Smooth muscle cell (in vitro differentiated cells): ENCODE measurements at regions not wholly inside any gene's neighbourhood (a gene's known extent, or its start where the extent isn't known, plus 50 kb on each side); places are given as distances from the start of the nearest gene placed in this dataset.

Experiments used
- DNase-seq: peaks from one replicate; lab custom pipeline; 2025; ENCODE audit not compliant: unreplicated experiment; lab: John Stamatoyannopoulos, UW
- H2AFZ ChIP-seq: fragments of 200-600 bp; sonication (generic); 2 replicates; pipeline ENCODE4 v1.6.0; 2016; ENCODE audit warnings: antibody characterized with exemption, low read depth, mild to moderate bottlenecking
- H3F3A ChIP-seq: fragments of 200-600 bp; sonication (generic); 2 replicates; pipeline ENCODE4 v1.6.0; 2017; ENCODE audit warnings: antibody characterized with exemption, low read depth
- H3K27ac ChIP-seq: fragments of 200-600 bp; sonication (generic); 2 replicates; pipeline ENCODE4 v1.5.1; 2016; ENCODE audit warnings: low read depth, mild to moderate bottlenecking
- H3K27me3 ChIP-seq: fragments of 200-600 bp; sonication (generic); 2 replicates; pipeline ENCODE4 v1.6.1; 2016; ENCODE audit warnings: low read depth, mild to moderate bottlenecking
- H3K36me3 ChIP-seq: fragments of 200-600 bp; sonication (generic); 2 replicates; pipeline ENCODE4 v1.5.1; 2016; ENCODE audit warnings: low read depth
- H3K4me1 ChIP-seq: fragments of 200-600 bp; sonication (generic); 2 replicates; pipeline ENCODE4 v1.5.1; 2016; ENCODE audit warnings: low read depth
- H3K4me2 ChIP-seq: fragments of 200-600 bp; sonication (generic); 2 replicates; pipeline ENCODE4 v1.6.0; 2016; ENCODE audit warnings: mild to moderate bottlenecking
- H3K4me3 ChIP-seq: fragments of 200-600 bp; sonication (generic); 2 replicates; pipeline ENCODE4 v1.5.1; 2016; ENCODE audit warnings: mild to moderate bottlenecking
- H3K79me2 ChIP-seq: fragments of 200-600 bp; sonication (generic); 2 replicates; pipeline ENCODE4 v1.6.0; 2016; ENCODE audit warnings: low read depth, mild to moderate bottlenecking
- H3K9ac ChIP-seq: fragments of 200-600 bp; sonication (generic); 2 replicates; pipeline ENCODE4 v1.6.0; 2016; ENCODE audit warnings: low read depth
- H3K9me3 ChIP-seq: fragments of 200-600 bp; sonication (generic); replicated peaks from 2 replicates; pipeline ENCODE4 v1.5.1; 2016; ENCODE audit warnings: low read depth
- H4K20me1 ChIP-seq: fragments of 200-600 bp; sonication (generic); 2 replicates; pipeline ENCODE4 v1.6.0; 2016; ENCODE audit warnings: low read depth
- WGBS: methylation state at CpG from one replicate; pipeline ENCODE4 v1.1.7; 2016; ENCODE audit warnings: low lambda C conversion rate; 5-methylcytosine and 5-hydroxymethylcytosine counted together
- TF ChIP-seq, protein P1 (sequence below): fragments of 200-600 bp; sonication (generic); IDR thresholded peaks from 2 replicates; pipeline ENCODE4 v1.5.1; 2017; ENCODE audit warnings: borderline replicate concordance, mild to moderate bottlenecking, antibody characterized with exemption; ENCODE audit not compliant: insufficient read depth, poor library complexity, severe bottlenecking

- no peak overlapping the region for H3K9ac ChIP-seq
- no peak overlapping the region for H3K27ac ChIP-seq
- H3F3A ChIP-seq: no peaks in the 10 kb centered on the region
- no peaks in the 10 kb centered on the region for H3K9me3 ChIP-seq
- no peak for DNase-seq
- H3K4me1 ChIP-seq: peaks cover 16% of the 10 kb centered on the region
- no peaks in the 10 kb centered on the region for H3K79me2 ChIP-seq
- 16% methylated on average over 7 of the region's 7 CpGs for WGBS
- no peaks in the 10 kb centered on the region for H4K20me1 ChIP-seq
- TF ChIP-seq, protein P1, sequence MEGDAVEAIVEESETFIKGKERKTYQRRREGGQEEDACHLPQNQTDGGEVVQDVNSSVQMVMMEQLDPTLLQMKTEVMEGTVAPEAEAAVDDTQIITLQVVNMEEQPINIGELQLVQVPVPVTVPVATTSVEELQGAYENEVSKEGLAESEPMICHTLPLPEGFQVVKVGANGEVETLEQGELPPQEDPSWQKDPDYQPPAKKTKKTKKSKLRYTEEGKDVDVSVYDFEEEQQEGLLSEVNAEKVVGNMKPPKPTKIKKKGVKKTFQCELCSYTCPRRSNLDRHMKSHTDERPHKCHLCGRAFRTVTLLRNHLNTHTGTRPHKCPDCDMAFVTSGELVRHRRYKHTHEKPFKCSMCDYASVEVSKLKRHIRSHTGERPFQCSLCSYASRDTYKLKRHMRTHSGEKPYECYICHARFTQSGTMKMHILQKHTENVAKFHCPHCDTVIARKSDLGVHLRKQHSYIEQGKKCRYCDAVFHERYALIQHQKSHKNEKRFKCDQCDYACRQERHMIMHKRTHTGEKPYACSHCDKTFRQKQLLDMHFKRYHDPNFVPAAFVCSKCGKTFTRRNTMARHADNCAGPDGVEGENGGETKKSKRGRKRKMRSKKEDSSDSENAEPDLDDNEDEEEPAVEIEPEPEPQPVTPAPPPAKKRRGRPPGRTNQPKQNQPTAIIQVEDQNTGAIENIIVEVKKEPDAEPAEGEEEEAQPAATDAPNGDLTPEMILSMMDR: peak; percentile 93
- no peaks in the 10 kb centered on the region for H3K36me3 ChIP-seq
- no peak overlapping the region for H3K4me2 ChIP-seq
- no peaks in the 10 kb centered on the region for H3K27me3 ChIP-seq
- H3K4me3 ChIP-seq: no peak overlapping the region
- peak overlapping the region; percentile 5 for H2AFZ ChIP-seq
Observed at GRCh38 chr5:113678924-113679575, 165.6 kb downstream of the YTHDC2 start.

- H3F3A ChIP-seq: no peaks in the 10 kb centered on the region
- no peaks in the 10 kb centered on the region for H3K79me2 ChIP-seq
- TF ChIP-seq, protein P1: no peak
- H3K9me3 ChIP-seq: no peaks in the 10 kb centered on the region
- H3K4me3 ChIP-seq: no peak overlapping the region
- H3K9ac ChIP-seq: no peak overlapping the region
- H3K36me3 ChIP-seq: no peaks in the 10 kb centered on the region
- no peak overlapping the region for H3K4me2 ChIP-seq
- no peak overlapping the region for H3K27ac ChIP-seq
- no peaks in the 10 kb centered on the region for H3K27me3 ChIP-seq
- WGBS: 29% methylated on average over 2 of the region's 2 CpGs
- peaks cover 16% of the 10 kb centered on the region for H3K4me1 ChIP-seq
- no peak for DNase-seq
- no peak overlapping the region for H2AFZ ChIP-seq
- H4K20me1 ChIP-seq: no peaks in the 10 kb centered on the region
Observed at GRCh38 chr5:113680534-113680933, 167.0 kb downstream of the YTHDC2 start.

DNA sequence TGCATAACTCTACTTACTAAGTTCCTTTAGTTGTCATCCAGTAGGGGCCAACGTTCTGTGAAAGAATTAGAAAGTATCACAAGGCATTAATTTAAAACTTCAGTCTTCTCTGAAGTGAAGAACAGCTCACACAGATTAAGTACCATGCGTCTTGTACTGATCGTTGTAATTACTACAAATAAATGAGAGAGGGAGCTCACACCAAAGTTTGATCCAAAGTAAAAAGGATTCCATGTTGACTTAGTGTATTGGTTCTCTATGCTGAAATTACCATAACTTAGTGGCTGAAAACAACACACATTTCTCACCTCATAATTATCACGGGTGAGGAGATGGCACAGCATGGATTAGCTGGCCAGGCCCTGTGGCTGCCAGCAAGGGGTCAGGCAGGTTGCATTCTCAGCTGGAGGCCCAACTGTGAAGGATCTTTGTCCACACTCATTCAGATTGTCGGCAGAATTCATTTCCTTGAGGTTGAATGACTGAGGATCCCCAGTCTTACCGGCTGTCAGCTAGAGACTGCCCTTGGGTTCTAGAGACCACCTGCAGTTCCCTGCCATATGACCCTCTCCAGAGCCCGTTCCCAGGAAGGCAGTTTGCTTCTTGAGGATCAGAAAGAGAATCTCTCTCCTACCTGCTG lies 169.1 kb downstream of the YTHDC2 start:
- Histone ChIP-seq H3K27ac (no peak overlapping the region), H3K79me2 (no peaks in the 10 kb centered on the region), H3F3A (no peaks in the 10 kb centered on the region), H3K36me3 (no peaks in the 10 kb centered on the region), H4K20me1 (no peaks in the 10 kb centered on the region), H3K9me3 (no peaks in the 10 kb centered on the region), H2AFZ (no peak overlapping the region), H3K4me2 (no peak overlapping the region), H3K4me1 (peaks cover 16% of the 10 kb centered on the region), H3K9ac (no peak overlapping the region), H3K27me3 (no peaks in the 10 kb centered on the region), H3K4me3 (no peak overlapping the region)
- no peak for DNase-seq
- WGBS: 68% methylated on average over 7 of the region's 7 CpGs
- TF ChIP-seq, protein P1: peak; percentile 22

DNA sequence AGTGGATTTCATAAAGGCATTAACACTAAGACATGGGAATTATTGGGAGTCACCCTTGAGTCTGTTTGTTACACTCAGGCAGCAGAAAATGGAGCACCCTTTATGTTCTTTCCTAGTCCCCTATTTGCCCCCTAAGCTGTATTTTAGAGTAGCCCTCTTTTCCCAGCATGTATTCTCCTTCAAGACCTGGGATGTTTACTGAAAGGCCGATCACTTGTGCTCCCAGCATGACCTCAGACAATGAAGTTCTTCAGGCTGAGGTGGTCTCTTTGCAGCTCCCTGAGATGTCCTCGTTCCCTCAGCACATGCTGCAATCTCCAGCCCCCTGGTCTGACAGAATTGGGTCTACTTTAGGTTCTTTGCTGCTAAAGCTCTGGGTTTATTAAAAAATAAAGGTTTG lies 169.7 kb downstream of the YTHDC2 start:
- no peaks in the 10 kb centered on the region for H3K27me3 ChIP-seq
- no peak overlapping the region for H3K4me2 ChIP-seq
- H3K4me3 ChIP-seq: no peak overlapping the region
- no peak overlapping the region for H3K27ac ChIP-seq
- no peak overlapping the region for H3K9ac ChIP-seq
- H3K4me1 ChIP-seq: peaks cover 16% of the 10 kb centered on the region
- H4K20me1 ChIP-seq: no peaks in the 10 kb centered on the region
- DNase-seq: no peak
- no peaks in the 10 kb centered on the region for H3K9me3 ChIP-seq
- no peaks in the 10 kb centered on the region for H3F3A ChIP-seq
- TF ChIP-seq, protein P1: no peak
- 92% methylated on average over 2 of the region's 2 CpGs for WGBS
- H3K36me3 ChIP-seq: no peaks in the 10 kb centered on the region
- no peaks in the 10 kb centered on the region for H3K79me2 ChIP-seq
- H2AFZ ChIP-seq: no peak overlapping the region
